HG03378 (cell line): ENCODE measurements at regions not wholly inside any gene's neighbourhood (a gene's known extent, or its start where the extent isn't known, plus 50 kb on each side); places are given as distances from the start of the nearest gene placed in this dataset.
"Not testable (repeated sequence)": the region's sequence is repeated elsewhere in the genome, so short reads cannot be mapped to it uniquely, and the experiment has no call there.

Experiments
- ATAC-seq: cut with Tn5 transposase; IDR thresholded peaks from one replicate; pipeline ENCODE4 v1.9.1; 2021; ENCODE audit warnings: mild to moderate bottlenecking, moderate library complexity; ENCODE audit not compliant: unreplicated experiment

- no peak for ATAC-seq
These were observed 54.3 kb upstream of the ZNF469 start for GRCh38 chr16:88328313-88328980.

- no peak for ATAC-seq
These were observed 52.7 kb upstream of the ZNF469 start for GRCh38 chr16:88329726-88330700.

GRCh38 chr16:88330971-88331890 is 51.5 kb upstream of the ZNF469 start:
- ATAC-seq, result no peak

GRCh38 chr16:88331989-88332920 is 50.5 kb upstream of the ZNF469 start:
- no peak for ATAC-seq

GRCh38 chr16:88332921-88333825 is 49.6 kb upstream of the ZNF469 start:
- ATAC-seq, result not testable (repeated sequence)
